ENCODE measurements at regions not wholly inside any gene's neighbourhood (a gene's known extent, or its start where the extent isn't known, plus 50 kb on each side); places are given as distances from the start of the nearest gene placed in this dataset.

GRCh38 chr4:35541146-35541887 lies 703.0 kb downstream of the ARAP2 start:
- TF ChIP-seq CTCF (conservative IDR thresholded peaks at IDR 0.05; ENCODE audit: low read length), result no peak
- no peak for TF ChIP-seq EZH2phosphoT487 (IDR thresholded peaks at IDR 0.05; ENCODE audit: borderline replicate concordance, low read depth, low read length)
